ENCODE measurements at regions not wholly inside any gene's neighbourhood (a gene's known extent, or its start where the extent isn't known, plus 50 kb on each side); places are given as distances from the start of the nearest gene placed in this dataset.

- TF ChIP-seq CTCF (IDR thresholded peaks at IDR 0.05), result no peak
- no peak for TF ChIP-seq E2F4 (CRISPR knock-in tag; IDR thresholded peaks at IDR 0.05; ENCODE audit: borderline replicate concordance, low read depth)
- TF ChIP-seq USF2 (CRISPR knock-in tag; IDR thresholded peaks at IDR 0.05), result no peak
- TF ChIP-seq ZNF138 (CRISPR knock-in tag; conservative IDR thresholded peaks at IDR 0.05), result no peak
- TF ChIP-seq AFF4 (CRISPR knock-in tag; IDR thresholded peaks at IDR 0.05; ENCODE audit: borderline replicate concordance), result no peak
- TF ChIP-seq ZNF121 (CRISPR knock-in tag; IDR thresholded peaks at IDR 0.05), result no peak
- TF ChIP-seq ATF6 (CRISPR knock-in tag; IDR thresholded peaks at IDR 0.05), result no peak
- no peak for TF ChIP-seq TEAD4 (CRISPR knock-in tag; IDR thresholded peaks at IDR 0.05)
- no peak for TF ChIP-seq FOXP1 (CRISPR knock-in tag; IDR thresholded peaks at IDR 0.05; ENCODE audit: borderline replicate concordance)
- no peak for TF ChIP-seq GABPB1 (CRISPR knock-in tag; IDR thresholded peaks at IDR 0.05)
- TF ChIP-seq ZNF512 (CRISPR knock-in tag; IDR thresholded peaks at IDR 0.05; ENCODE audit: borderline replicate concordance), result no peak
Measured at GRCh38 chr5:82765765-82766164, 311.4 kb downstream of the TMEM167A start.
